ENCODE measurements at regions not wholly inside any gene's neighbourhood (a gene's known extent, or its start where the extent isn't known, plus 50 kb on each side); places are given as distances from the start of the nearest gene placed in this dataset.
"Not testable (repeated sequence)": the region's sequence is repeated elsewhere in the genome, so short reads cannot be mapped to it uniquely, and the experiment has no call there.

DNA sequence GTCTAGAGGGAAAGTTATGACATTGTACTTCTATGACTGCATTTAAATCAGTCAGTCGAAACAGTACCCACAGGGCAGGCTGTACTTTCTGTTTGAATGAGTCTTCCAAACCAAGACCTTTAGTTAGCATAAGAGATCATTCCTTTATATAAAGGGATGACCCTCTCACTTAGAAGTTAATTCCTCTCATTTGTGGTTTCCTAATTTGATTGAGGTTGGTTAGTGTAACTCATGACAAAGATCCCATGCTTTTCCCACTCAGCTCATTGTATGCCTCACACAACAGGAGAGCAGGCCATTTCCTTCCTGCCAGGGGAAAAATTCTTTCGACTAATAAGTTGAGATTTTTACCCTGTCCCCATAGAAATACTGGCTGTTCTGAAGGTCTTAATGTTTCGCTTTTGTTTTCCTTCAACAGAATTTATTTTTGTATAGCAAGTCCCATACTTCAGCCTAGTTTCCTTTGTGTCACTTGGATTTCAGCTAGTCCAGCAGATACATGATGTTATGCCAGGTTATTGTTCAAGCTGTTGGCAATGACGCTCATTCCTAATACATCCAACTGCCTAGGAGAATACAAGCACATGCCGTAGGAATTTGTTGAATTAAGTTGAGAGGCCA lies 500.7 kb downstream of the SPATA31D1 start:
- TF ChIP-seq SPI1 (IDR thresholded peaks at IDR 0.05; ENCODE audit: low read depth, low read length) (no peak), POLR2AphosphoS5 (IDR thresholded peaks at IDR 0.05; ENCODE audit: low read depth, low read length) (no peak), POU2F2 (IDR thresholded peaks at IDR 0.05; ENCODE audit: low read depth, low read length) (no peak), TAF1 (IDR thresholded peaks at IDR 0.05; ENCODE audit: low read depth, low read length) (no peak), PAX5 (IDR thresholded peaks at IDR 0.05; ENCODE audit: insufficient read depth, low read length, severe bottlenecking) (no peak), POLR2A (IDR thresholded peaks at IDR 0.05; ENCODE audit: low read depth, low read length) (no peak)
- no peak for DNase-seq (ENCODE audit: insufficient read length, low spot score)
- no peak for FAIRE-seq

GRCh38 chr9:82490019-82490499 lies 501.5 kb downstream of the SPATA31D1 start:
- TF ChIP-seq PAX5 (IDR thresholded peaks at IDR 0.05; ENCODE audit: insufficient read depth, low read length, severe bottlenecking) (no peak), POU2F2 (IDR thresholded peaks at IDR 0.05; ENCODE audit: low read depth, low read length) (no peak), TAF1 (IDR thresholded peaks at IDR 0.05; ENCODE audit: low read depth, low read length) (no peak), SPI1 (IDR thresholded peaks at IDR 0.05; ENCODE audit: low read depth, low read length) (no peak), POLR2A (IDR thresholded peaks at IDR 0.05; ENCODE audit: low read depth, low read length) (no peak), POLR2AphosphoS5 (IDR thresholded peaks at IDR 0.05; ENCODE audit: low read depth, low read length) (no peak)
- DNase-seq (ENCODE audit: insufficient read length, low spot score) (no peak), FAIRE-seq (no peak)

DNA sequence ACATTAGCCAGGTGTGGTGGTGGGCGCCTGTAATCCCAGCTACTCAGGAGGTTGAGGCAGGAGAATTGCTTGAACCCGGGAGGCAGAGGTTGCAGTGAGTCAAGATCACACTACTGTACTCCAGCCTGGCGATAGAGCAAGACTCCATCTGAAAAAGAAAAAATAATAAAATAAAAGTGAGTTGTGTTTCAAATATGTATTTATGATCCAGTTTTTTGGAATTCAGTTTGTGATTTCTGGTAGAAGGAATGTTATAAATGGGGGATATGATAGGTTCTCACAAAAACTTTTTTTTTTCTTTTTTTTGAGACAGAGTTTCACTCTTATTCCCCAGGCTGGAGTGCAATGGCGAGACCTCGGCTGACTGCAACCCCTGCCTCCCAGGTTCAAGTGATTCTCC lies 502.2 kb downstream of the SPATA31D1 start:
- not testable (repeated sequence) for DNase-seq (ENCODE audit: insufficient read length, low spot score); FAIRE-seq

DNA sequence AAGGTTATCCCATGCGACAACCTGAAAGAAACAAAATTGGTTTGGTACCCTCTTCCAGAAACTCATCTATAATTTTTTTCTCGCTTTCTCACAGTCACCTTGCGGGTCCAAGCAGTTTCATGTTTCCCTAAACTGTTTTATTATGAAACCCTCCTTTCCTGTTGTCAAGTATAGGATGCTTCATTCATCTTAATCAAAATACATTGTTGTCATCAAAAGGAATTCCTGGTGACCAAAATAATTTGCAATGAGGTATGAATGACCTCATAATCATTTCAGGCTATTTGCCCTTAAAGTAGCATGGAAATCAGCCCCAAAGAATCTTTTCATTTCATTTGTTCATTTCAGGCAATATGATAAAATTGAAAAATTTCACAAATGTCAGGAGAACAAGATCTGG lies 503.0 kb downstream of the SPATA31D1 start:
- no peak for TF ChIP-seq POU2F2 (IDR thresholded peaks at IDR 0.05; ENCODE audit: low read depth, low read length)
- no peak for FAIRE-seq
- no peak for DNase-seq (ENCODE audit: insufficient read length, low spot score)

DNA sequence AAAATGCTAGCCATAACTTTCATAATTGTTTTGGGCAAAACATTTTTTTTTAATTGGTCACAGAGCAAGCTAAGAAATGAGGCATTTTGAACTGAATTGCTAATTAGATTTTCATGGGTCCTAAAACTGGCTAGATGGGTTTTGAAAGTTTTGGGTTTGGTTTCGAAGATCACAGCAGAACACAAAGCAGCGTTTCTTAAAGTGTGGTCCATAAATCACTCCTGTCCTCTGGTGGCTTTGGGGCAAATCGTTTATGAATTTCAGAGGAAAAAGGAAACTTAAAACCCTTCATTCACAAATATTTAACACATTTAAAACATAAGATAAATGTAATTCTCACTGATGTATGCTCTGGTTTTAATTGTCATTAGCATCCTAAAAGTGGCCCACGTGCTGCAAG lies 503.7 kb downstream of the SPATA31D1 start:
- FAIRE-seq: no peak
- no peak for DNase-seq (ENCODE audit: insufficient read length, low spot score)
- TF ChIP-seq POU2F2 (IDR thresholded peaks at IDR 0.05; ENCODE audit: low read depth, low read length) (no peak), PAX5 (IDR thresholded peaks at IDR 0.05; ENCODE audit: insufficient read depth, low read length, severe bottlenecking) (no peak), POLR2AphosphoS5 (IDR thresholded peaks at IDR 0.05; ENCODE audit: low read depth, low read length) (no peak), POLR2A (IDR thresholded peaks at IDR 0.05; ENCODE audit: low read depth, low read length) (no peak), SPI1 (IDR thresholded peaks at IDR 0.05; ENCODE audit: low read depth, low read length) (no peak), TAF1 (IDR thresholded peaks at IDR 0.05; ENCODE audit: low read depth, low read length) (no peak)

DNA sequence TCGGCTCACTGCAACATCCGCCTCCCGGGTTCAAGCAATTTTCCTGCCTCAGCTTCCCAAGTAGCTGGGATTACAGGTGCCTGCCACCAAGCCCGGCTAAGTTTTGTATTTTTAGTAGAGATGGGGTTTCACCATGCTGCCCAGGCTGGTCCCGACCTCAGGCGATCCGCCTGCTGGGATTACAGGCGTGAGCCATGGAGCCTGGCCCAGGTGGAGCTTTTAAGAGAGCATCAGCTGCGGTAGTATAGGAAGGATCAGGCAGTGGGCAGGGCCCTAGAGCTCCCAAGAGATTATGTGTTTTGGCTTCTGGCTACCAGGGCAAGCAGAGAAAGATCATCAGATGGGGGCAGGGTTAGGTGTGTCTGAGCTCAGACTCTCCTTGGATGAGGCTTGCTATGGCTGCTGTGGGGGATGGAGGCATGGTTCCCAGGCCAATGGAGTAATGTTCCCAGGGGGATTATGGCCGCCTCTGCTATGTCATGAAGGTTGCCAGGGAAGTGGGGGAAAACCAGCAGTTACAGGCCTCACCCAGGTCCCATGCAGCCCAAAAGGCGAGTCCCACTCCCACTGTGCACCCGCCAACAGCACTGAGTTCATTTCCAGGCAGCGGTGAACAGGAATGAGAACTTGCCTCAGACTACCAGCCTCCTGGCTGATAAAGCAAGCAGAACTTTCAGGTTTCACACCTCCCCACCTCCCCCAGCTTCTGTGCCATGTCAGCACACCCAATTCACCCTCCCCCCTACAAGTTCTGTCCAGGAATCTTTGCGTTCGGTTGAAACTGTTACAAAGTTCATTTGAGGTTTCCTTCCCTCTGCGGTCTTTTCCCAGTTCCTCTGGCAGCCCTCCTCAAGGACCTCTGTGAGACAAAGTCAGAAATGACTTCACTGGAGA lies 507.6 kb downstream of the SPATA31D1 start:
- FAIRE-seq (no peak), DNase-seq (ENCODE audit: insufficient read length, low spot score) (no peak)
- TF ChIP-seq POU2F2 (IDR thresholded peaks at IDR 0.05; ENCODE audit: low read depth, low read length) (no peak), PAX5 (IDR thresholded peaks at IDR 0.05; ENCODE audit: insufficient read depth, low read length, severe bottlenecking) (no peak), TAF1 (IDR thresholded peaks at IDR 0.05; ENCODE audit: low read depth, low read length) (no peak), POLR2A (IDR thresholded peaks at IDR 0.05; ENCODE audit: low read depth, low read length) (no peak), POLR2AphosphoS5 (IDR thresholded peaks at IDR 0.05; ENCODE audit: low read depth, low read length) (no peak), SPI1 (IDR thresholded peaks at IDR 0.05; ENCODE audit: low read depth, low read length) (no peak)

DNA sequence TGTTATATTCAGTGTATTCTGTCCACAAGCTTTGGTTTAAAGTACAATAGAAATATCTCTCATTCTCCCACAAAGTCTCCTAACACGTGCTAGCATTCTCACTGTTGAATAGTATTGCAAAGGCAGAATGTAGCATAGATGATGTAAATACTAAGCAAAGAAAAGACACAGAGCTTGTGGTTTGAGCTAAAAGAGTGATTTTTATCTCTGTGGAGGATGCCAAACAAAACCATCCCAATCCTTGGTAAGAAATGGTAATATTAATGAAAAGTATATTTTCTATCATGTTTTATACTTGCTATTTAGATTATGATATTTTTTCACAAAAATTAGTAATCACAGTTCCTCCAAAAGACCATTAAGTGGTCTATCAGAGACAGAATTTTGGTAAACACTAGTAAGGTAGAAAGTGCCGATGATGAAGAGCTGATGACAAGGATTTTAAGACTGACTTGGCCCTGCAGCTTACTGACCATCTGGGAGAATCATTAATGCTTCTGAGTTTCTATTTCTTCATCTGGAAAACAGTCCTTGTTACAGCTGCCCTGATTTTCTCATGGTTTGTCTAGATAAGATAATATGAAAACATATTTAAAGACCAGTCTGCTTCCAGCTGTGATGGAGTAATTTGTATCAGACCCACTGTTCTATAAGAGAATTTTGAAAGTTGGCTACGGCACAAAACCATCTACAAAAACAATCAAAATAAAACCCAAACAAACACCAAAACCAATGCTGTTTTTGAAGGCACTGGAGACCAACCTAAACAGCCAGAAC lies 510.2 kb downstream of the SPATA31D1 start:
- TF ChIP-seq POLR2AphosphoS5 (IDR thresholded peaks at IDR 0.05; ENCODE audit: low read depth, low read length) (no peak), TAF1 (IDR thresholded peaks at IDR 0.05; ENCODE audit: low read depth, low read length) (no peak), PAX5 (IDR thresholded peaks at IDR 0.05; ENCODE audit: insufficient read depth, low read length, severe bottlenecking) (no peak), SPI1 (IDR thresholded peaks at IDR 0.05; ENCODE audit: low read depth, low read length) (no peak), POU2F2 (IDR thresholded peaks at IDR 0.05; ENCODE audit: low read depth, low read length) (no peak), POLR2A (IDR thresholded peaks at IDR 0.05; ENCODE audit: low read depth, low read length) (no peak)
- DNase-seq (ENCODE audit: insufficient read length, low spot score): no peak
- no peak for FAIRE-seq

DNA sequence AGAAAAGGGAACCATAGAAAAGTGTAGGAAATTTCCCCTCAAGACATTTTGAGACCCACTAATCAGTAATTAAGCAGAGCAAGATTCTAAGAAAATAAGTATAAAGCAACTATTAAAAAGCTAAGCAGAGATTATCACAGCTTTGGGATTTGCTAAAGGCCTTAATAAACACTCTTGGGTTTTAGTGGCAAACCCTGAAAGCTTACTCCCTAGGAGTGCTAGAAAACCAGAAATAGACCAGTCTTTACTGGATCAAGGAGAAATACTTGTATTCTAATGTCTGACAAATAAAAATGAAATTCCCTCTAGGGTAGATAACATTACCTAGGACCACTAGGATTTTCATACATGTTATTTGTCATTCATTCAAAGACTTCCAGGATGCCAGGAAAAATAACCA lies 510.8 kb downstream of the SPATA31D1 start:
- TF ChIP-seq PAX5 (IDR thresholded peaks at IDR 0.05; ENCODE audit: insufficient read depth, low read length, severe bottlenecking) (no peak), POU2F2 (IDR thresholded peaks at IDR 0.05; ENCODE audit: low read depth, low read length) (no peak), SPI1 (IDR thresholded peaks at IDR 0.05; ENCODE audit: low read depth, low read length) (no peak), POLR2AphosphoS5 (IDR thresholded peaks at IDR 0.05; ENCODE audit: low read depth, low read length) (no peak), POLR2A (IDR thresholded peaks at IDR 0.05; ENCODE audit: low read depth, low read length) (no peak), TAF1 (IDR thresholded peaks at IDR 0.05; ENCODE audit: low read depth, low read length) (no peak)
- no peak for FAIRE-seq
- no peak for DNase-seq (ENCODE audit: insufficient read length, low spot score)

- DNase-seq (ENCODE audit: insufficient read length, low spot score) (no peak), FAIRE-seq (no peak)
- TF ChIP-seq TAF1 (IDR thresholded peaks at IDR 0.05; ENCODE audit: low read depth, low read length): no peak
- TF ChIP-seq SPI1 (IDR thresholded peaks at IDR 0.05; ENCODE audit: low read depth, low read length): no peak
- no peak for TF ChIP-seq POLR2AphosphoS5 (IDR thresholded peaks at IDR 0.05; ENCODE audit: low read depth, low read length)
- no peak for TF ChIP-seq POLR2A (IDR thresholded peaks at IDR 0.05; ENCODE audit: low read depth, low read length)
- TF ChIP-seq POU2F2 (IDR thresholded peaks at IDR 0.05; ENCODE audit: low read depth, low read length): no peak
- TF ChIP-seq PAX5 (IDR thresholded peaks at IDR 0.05; ENCODE audit: insufficient read depth, low read length, severe bottlenecking): no peak
Measured at GRCh38 chr9:82504620-82505019, 516.0 kb downstream of the SPATA31D1 start.

Data from GM12891 (cell line).